HG03565 (cell line): ENCODE measurements at regions not wholly inside any gene's neighbourhood (a gene's known extent, or its start where the extent isn't known, plus 50 kb on each side); places are given as distances from the start of the nearest gene placed in this dataset.
A peak's percentile ranks its signal among the peaks of the same experiment; 100 is the strongest.

Source experiments
- ATAC-seq: cut with Tn5 transposase; IDR thresholded peaks from one replicate; pipeline ENCODE4 v1.9.1; 2021; ENCODE audit warnings: mild to moderate bottlenecking, moderate library complexity; ENCODE audit not compliant: unreplicated experiment

- no peak for ATAC-seq
Observed at GRCh38 chr18:45168866-45169600, 446.2 kb upstream of the SLC14A2 start.

- ATAC-seq = no peak
Observed at GRCh38 chr18:45169610-45170009, 445.7 kb upstream of the SLC14A2 start.

- no peak for ATAC-seq
Observed at GRCh38 chr18:45171679-45172191, 443.5 kb upstream of the SLC14A2 start.

GRCh38 chr18:45173327-45173726, 441.9 kb upstream of the SLC14A2 start:
- ATAC-seq = no peak

GRCh38 chr18:45173799-45174519, 441.3 kb upstream of the SLC14A2 start:
- no peak for ATAC-seq

GRCh38 chr18:45174629-45175136, 440.6 kb upstream of the SLC14A2 start:
- no peak for ATAC-seq

- no peak for ATAC-seq
Observed at GRCh38 chr18:45175511-45175910, 439.8 kb upstream of the SLC14A2 start.

- no peak for ATAC-seq
Observed at GRCh38 chr18:45186832-45187231, 428.4 kb upstream of the SLC14A2 start.

GRCh38 chr18:45191795-45192194, 423.5 kb upstream of the SLC14A2 start:
- no peak for ATAC-seq

GRCh38 chr18:45197526-45197970, 417.7 kb upstream of the SLC14A2 start:
- peak; percentile 97 for ATAC-seq

- no peak for ATAC-seq
Observed at GRCh38 chr18:45198526-45198925, 416.8 kb upstream of the SLC14A2 start.

- ATAC-seq = no peak
Observed at GRCh38 chr18:45201029-45201428, 414.2 kb upstream of the SLC14A2 start.

- no peak for ATAC-seq
Observed at GRCh38 chr18:45201489-45201888, 413.8 kb upstream of the SLC14A2 start.

GRCh38 chr18:45202061-45202460, 413.2 kb upstream of the SLC14A2 start:
- ATAC-seq = no peak

- ATAC-seq = no peak
Observed at GRCh38 chr18:45203677-45204076, 411.6 kb upstream of the SLC14A2 start.

- ATAC-seq = no peak
Observed at GRCh38 chr18:45207328-45207727, 407.9 kb upstream of the SLC14A2 start.

GRCh38 chr18:45208164-45208563, 407.1 kb upstream of the SLC14A2 start:
- no peak for ATAC-seq

- peak; percentile 98 for ATAC-seq
Observed at GRCh38 chr18:45212181-45213039, 402.9 kb upstream of the SLC14A2 start.

GRCh38 chr18:45213040-45213333, 402.3 kb upstream of the SLC14A2 start:
- no peak for ATAC-seq

GRCh38 chr18:45218436-45218835, 396.8 kb upstream of the SLC14A2 start:
- ATAC-seq = no peak

- no peak for ATAC-seq
Observed at GRCh38 chr18:45221363-45221762, 393.9 kb upstream of the SLC14A2 start.
